ENCODE measurements at regions not wholly inside any gene's neighbourhood (a gene's known extent, or its start where the extent isn't known, plus 50 kb on each side); places are given as distances from the start of the nearest gene placed in this dataset.

- H3K36me3 Mint-ChIP-seq (ENCODE audit: insufficient read depth, unreplicated experiment) = no peaks in the 10 kb centered on the region
These were observed 1496.3 kb downstream of the REEP3 start for GRCh38 chr10:65017523-65017922.

GRCh38 chr10:65024886-65025285, 1503.7 kb downstream of the REEP3 start:
- Mint-ChIP-seq H3K36me3 (ENCODE audit: insufficient read depth, unreplicated experiment) (no peaks in the 10 kb centered on the region), H3K4me3 (ENCODE audit: unreplicated experiment) (no peak overlapping the region), H3K4me1 (ENCODE audit: low read depth, unreplicated experiment) (no peaks in the 10 kb centered on the region), H3K27me3 (ENCODE audit: insufficient read depth, unreplicated experiment) (no peaks in the 10 kb centered on the region), H3K9me3 (ENCODE audit: unreplicated experiment) (peaks cover 29% of the 10 kb centered on the region), H3K27ac (ENCODE audit: unreplicated experiment) (no peak overlapping the region)
- intact Hi-C loops (cut with micrococcal nuclease; ENCODE audit: unreplicated experiment) = no loop called here
- Histone ChIP-seq H3K36me3 (ENCODE audit: control insufficient read depth, insufficient read depth, low read length) (no peaks in the 10 kb centered on the region), H3K27me3 (replicated peaks; ENCODE audit: control insufficient read depth, insufficient read depth, low read length) (no peaks in the 10 kb centered on the region), H3K9me3 (peaks cover 1% of the 10 kb centered on the region; the same call in 1 of the 2 replicates), H3K4me3 (ENCODE audit: low read depth, low read length) (no peak overlapping the region), H3K4me1 (no peaks in the 10 kb centered on the region)
- ChIA-PET CTCF (no interaction called here), POLR2A (no interaction called here)
- DNase-seq = no peak
- no peak for TF ChIP-seq CTCF (IDR thresholded peaks at IDR 0.05; ENCODE audit: insufficient read depth in 1 of 2, low read depth in 1 of 2, low read length in 1 of 2, severe bottlenecking in 1 of 2, unreplicated experiment in 1 of 2)
- no TSS peak for BruUV-seq (replicated peaks)

More at GRCh38 chr10:65017523-65017922, 1496.3 kb downstream of the REEP3 start:
- ChIA-PET CTCF (no interaction called here), POLR2A (no interaction called here)
- DNase-seq = no peak
- H3K4me1 Mint-ChIP-seq (ENCODE audit: low read depth, unreplicated experiment) = no peaks in the 10 kb centered on the region
- TF ChIP-seq CTCF (IDR thresholded peaks at IDR 0.05; ENCODE audit: insufficient read depth in 1 of 2, low read depth in 1 of 2, low read length in 1 of 2, severe bottlenecking in 1 of 2, unreplicated experiment in 1 of 2) = no peak
- Histone ChIP-seq H3K4me1 (no peaks in the 10 kb centered on the region), H3K4me3 (ENCODE audit: low read depth, low read length) (no peak overlapping the region), H3K27me3 (replicated peaks; ENCODE audit: control insufficient read depth, insufficient read depth, low read length) (no peaks in the 10 kb centered on the region), H3K36me3 (ENCODE audit: control insufficient read depth, insufficient read depth, low read length) (no peaks in the 10 kb centered on the region), H3K9me3 (no peaks in the 10 kb centered on the region)
- no peak overlapping the region for H3K27ac Mint-ChIP-seq (ENCODE audit: unreplicated experiment)
- intact Hi-C loops (cut with micrococcal nuclease; ENCODE audit: unreplicated experiment) = no loop called here
- no TSS peak for BruUV-seq (replicated peaks)
- peaks cover 26% of the 10 kb centered on the region for H3K9me3 Mint-ChIP-seq (ENCODE audit: unreplicated experiment)
- H3K27me3 Mint-ChIP-seq (ENCODE audit: insufficient read depth, unreplicated experiment) = no peaks in the 10 kb centered on the region
- no peak overlapping the region for H3K4me3 Mint-ChIP-seq (ENCODE audit: unreplicated experiment)

GRCh38 chr10:65030263-65030662, 1509.1 kb downstream of the REEP3 start:
- no peaks in the 10 kb centered on the region for H3K27me3 Mint-ChIP-seq (ENCODE audit: insufficient read depth, unreplicated experiment)
- H3K36me3 Mint-ChIP-seq (ENCODE audit: insufficient read depth, unreplicated experiment) = no peaks in the 10 kb centered on the region
- no TSS peak for BruUV-seq (replicated peaks)
- POLR2A ChIA-PET = no interaction called here
- Histone ChIP-seq H3K27me3 (replicated peaks; ENCODE audit: control insufficient read depth, insufficient read depth, low read length) (no peaks in the 10 kb centered on the region), H3K4me3 (ENCODE audit: low read depth, low read length) (no peak overlapping the region), H3K36me3 (ENCODE audit: control insufficient read depth, insufficient read depth, low read length) (peaks cover 4% of the 10 kb centered on the region; the same call in 1 of the 2 replicates), H3K9me3 (peaks cover 49% of the 10 kb centered on the region), H3K4me1 (peaks cover 15% of the 10 kb centered on the region)
- peaks cover 26% of the 10 kb centered on the region for H3K9me3 Mint-ChIP-seq (ENCODE audit: unreplicated experiment)
- H3K27ac Mint-ChIP-seq (ENCODE audit: unreplicated experiment) = no peak overlapping the region
- peaks cover 17% of the 10 kb centered on the region for H3K4me1 Mint-ChIP-seq (ENCODE audit: low read depth, unreplicated experiment)
- intact Hi-C loops (cut with micrococcal nuclease; ENCODE audit: unreplicated experiment) = no loop called here
- no peak for TF ChIP-seq CTCF (IDR thresholded peaks at IDR 0.05; ENCODE audit: insufficient read depth in 1 of 2, low read depth in 1 of 2, low read length in 1 of 2, severe bottlenecking in 1 of 2, unreplicated experiment in 1 of 2)
- CTCF ChIA-PET = no interaction called here
- H3K4me3 Mint-ChIP-seq (ENCODE audit: unreplicated experiment) = no peak overlapping the region
- no peak for DNase-seq

Measured in Caco-2 (cell line).